Calu3 (cell line): ENCODE measurements at regions not wholly inside any gene's neighbourhood (a gene's known extent, or its start where the extent isn't known, plus 50 kb on each side); places are given as distances from the start of the nearest gene placed in this dataset.

ENCODE experiments used
- BruUV-seq: library from RNA; stranded (reverse); fragments of 400-500 nt; replicated peaks from 2 replicates; lab custom pipeline; 2021; lab: Mats Ljungman, UMichigan
- CTCF ChIA-PET: fragments of 300-600 bp; sonication (Branson Sonifier 250); formaldehyde crosslinking; loops from one replicate; lab custom pipeline; 2022; ENCODE audit warnings: antibody characterized with exemption; lab: Charles Lee
- DNase-seq: peaks from one replicate; pipeline ENCODE4 v3.0.0; 2022
- H3K27ac Mint-ChIP-seq: one replicate; pipeline ENCODE4 v1.8.0; 2022; ENCODE audit warnings: mixed read lengths; ENCODE audit not compliant: unreplicated experiment
- H3K27me3 Mint-ChIP-seq: one replicate; pipeline ENCODE4 v1.8.0; 2022; ENCODE audit warnings: mixed read lengths; ENCODE audit not compliant: unreplicated experiment
- H3K36me3 Mint-ChIP-seq: one replicate; pipeline ENCODE4 v1.8.0; 2022; ENCODE audit warnings: mild to moderate bottlenecking, moderate library complexity, mixed read lengths; ENCODE audit not compliant: insufficient read depth, unreplicated experiment
- H3K4me1 Mint-ChIP-seq: one replicate; pipeline ENCODE4 v1.8.0; 2022; ENCODE audit warnings: mild to moderate bottlenecking, low read depth, mixed read lengths; ENCODE audit not compliant: unreplicated experiment
- H3K4me3 Mint-ChIP-seq: one replicate; pipeline ENCODE4 v1.8.0; 2022; ENCODE audit warnings: mild to moderate bottlenecking, low read depth, moderate library complexity, mixed read lengths; ENCODE audit not compliant: unreplicated experiment
- H3K9me3 Mint-ChIP-seq: one replicate; pipeline ENCODE4 v1.8.0; 2022; ENCODE audit warnings: low read depth, mixed read lengths; ENCODE audit not compliant: unreplicated experiment
- CTCF ChIP-seq: fragments of 200-600 bp; IDR thresholded peaks from one replicate; pipeline ENCODE4 v1.8.0; 2022; ENCODE audit warnings: antibody characterized with exemption; ENCODE audit not compliant: unreplicated experiment
- intact Hi-C: fragments of 100-400 bp; cut with micrococcal nuclease; formaldehyde crosslinking; loops from one replicate; pipeline ENCODE4 v1.10.0; 2022; ENCODE audit not compliant: unreplicated experiment

DNA sequence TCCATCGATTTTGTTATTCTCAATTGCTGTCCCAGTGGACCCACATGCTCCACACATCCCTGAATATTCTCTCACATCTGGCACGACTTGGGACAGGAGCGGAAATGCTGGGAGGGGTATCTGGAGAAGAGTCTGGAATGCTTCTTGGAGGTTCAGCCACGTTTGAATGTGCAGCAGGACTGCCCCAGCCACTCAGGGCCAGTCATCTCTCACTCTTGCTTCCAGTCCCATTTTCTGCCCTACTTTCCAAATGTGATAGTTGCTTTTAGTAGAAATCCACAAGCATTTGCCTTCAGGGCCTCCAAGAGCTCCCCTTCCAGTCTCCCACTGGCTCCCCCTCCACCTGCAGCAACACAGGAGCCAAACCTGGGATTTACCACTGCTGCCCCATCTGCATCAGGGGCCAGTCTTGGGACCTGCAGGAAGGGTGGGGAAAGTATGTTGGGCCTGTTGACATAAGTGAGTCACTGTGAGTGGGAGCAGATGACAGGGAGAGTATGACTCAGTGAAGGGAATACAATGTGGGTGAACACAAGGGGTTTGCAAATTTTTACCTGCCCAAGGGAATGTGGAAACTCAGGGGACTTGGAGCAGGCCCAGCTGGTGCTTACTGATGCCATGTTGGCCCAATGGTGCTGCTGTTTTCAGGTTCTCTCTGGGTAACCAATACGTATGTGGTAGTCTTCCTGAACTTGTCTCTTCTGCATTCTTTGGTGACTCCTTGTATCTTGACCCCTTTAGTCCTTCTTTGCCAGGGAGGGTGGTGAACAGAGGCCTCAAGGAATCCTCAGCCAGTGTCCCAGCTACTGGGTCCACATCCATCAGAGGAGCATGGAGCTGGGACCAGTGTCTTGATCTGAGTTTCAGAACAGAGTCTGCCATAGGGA, 78.8 kb upstream of the CRHR1 start:
- H3K27ac Mint-ChIP-seq: peak overlapping the region; percentile 6
- CTCF ChIA-PET: interaction anchor here (1.1 kb wide), 1 partner anchor 12 kb away, joined by 3 read pairs; no protein-coding TSS in a partner anchor
- no peaks in the 10 kb centered on the region for H3K36me3 Mint-ChIP-seq
- H3K27me3 Mint-ChIP-seq: peaks cover 6% of the 10 kb centered on the region
- peaks cover 40% of the 10 kb centered on the region for H3K4me1 Mint-ChIP-seq
- peak; percentile 23 for TF ChIP-seq CTCF
- DNase-seq: peak; percentile 86
- H3K4me3 Mint-ChIP-seq: no peak overlapping the region
- peaks cover 5% of the 10 kb centered on the region for H3K9me3 Mint-ChIP-seq
- intact Hi-C loops: no loop called here
- BruUV-seq: no TSS peak

DNA sequence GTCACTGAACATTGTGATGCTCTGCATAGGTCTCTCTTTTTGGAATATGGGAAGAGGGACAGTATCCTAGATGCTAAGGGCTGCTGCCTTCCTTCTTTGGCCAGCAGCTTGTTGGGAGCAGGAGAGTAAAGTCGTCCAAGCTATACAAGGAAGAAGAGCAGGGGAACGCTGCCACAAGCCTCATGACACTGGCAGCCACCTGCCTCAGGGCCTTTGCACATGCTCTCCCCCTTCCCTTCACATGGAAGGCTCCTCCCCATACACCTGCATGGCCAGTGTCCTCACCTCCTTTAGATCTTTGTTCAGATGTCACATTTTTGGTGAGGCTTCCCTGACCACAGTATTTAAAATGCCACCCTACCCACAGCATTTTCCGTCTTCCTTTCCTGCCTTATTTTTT, 78.1 kb upstream of the CRHR1 start:
- Mint-ChIP-seq H3K4me1 (peaks cover 40% of the 10 kb centered on the region), H3K27ac (peak overlapping the region; percentile 6), H3K27me3 (no peaks in the 10 kb centered on the region), H3K36me3 (no peaks in the 10 kb centered on the region), H3K9me3 (peaks cover 5% of the 10 kb centered on the region), H3K4me3 (no peak overlapping the region)
- no TSS peak for BruUV-seq
- intact Hi-C loops: no loop called here
- TF ChIP-seq CTCF: no peak
- DNase-seq: no peak
- CTCF ChIA-PET: no interaction called here

DNA sequence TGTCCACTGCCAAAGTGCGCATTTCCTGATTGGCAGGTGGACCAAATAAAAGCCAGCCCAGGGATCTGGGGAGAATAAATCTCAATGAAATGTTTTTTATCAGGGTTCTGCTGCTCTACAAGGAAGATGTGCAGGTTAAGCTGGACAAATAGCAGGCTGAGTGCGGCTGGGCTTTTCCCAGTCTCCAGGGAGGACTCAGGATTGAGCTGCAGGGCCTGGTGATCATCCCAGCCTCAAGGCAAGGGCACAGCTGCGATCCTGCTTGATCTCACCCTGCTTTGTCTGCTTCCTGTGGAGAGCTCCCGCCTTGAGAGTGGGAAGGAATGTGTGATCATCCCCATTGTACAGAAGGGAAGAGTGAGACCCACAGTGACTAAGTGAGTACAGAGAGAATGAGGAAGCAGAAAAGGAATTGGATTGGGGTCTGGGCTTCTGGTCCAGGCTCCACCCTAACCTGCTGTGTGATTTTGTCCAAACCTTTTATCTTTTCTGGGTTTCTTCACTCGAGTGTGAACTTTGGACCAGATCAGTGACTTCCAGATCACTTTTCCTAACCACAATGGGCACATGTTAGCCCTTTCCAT, 75.3 kb upstream of the CRHR1 start:
- H3K9me3 Mint-ChIP-seq: peaks cover 5% of the 10 kb centered on the region
- no peak overlapping the region for H3K27ac Mint-ChIP-seq
- intact Hi-C loops: no loop called here
- no peak for DNase-seq
- H3K4me3 Mint-ChIP-seq: no peak overlapping the region
- no peak for TF ChIP-seq CTCF
- peaks cover 17% of the 10 kb centered on the region for H3K27me3 Mint-ChIP-seq
- H3K4me1 Mint-ChIP-seq: peaks cover 38% of the 10 kb centered on the region
- H3K36me3 Mint-ChIP-seq: no peaks in the 10 kb centered on the region
- CTCF ChIA-PET: interaction anchor here (0.6 kb wide), 1 partner anchor 336 kb away, joined by 3 read pairs; no protein-coding TSS in a partner anchor
- no TSS peak for BruUV-seq

GRCh38 chr17:45709728-45710288, 74.3 kb upstream of the CRHR1 start:
- no TSS peak for BruUV-seq
- intact Hi-C loops: no loop called here
- no peak overlapping the region for H3K27ac Mint-ChIP-seq
- H3K36me3 Mint-ChIP-seq: no peaks in the 10 kb centered on the region
- DNase-seq: no peak
- peaks cover 3% of the 10 kb centered on the region for H3K9me3 Mint-ChIP-seq
- H3K27me3 Mint-ChIP-seq: peaks cover 27% of the 10 kb centered on the region
- no peak overlapping the region for H3K4me3 Mint-ChIP-seq
- CTCF ChIA-PET: interaction anchor here (0.6 kb wide), 2 partner anchors 47 to 934 kb away, joined by 4 to 5 read pairs; no protein-coding TSS in a partner anchor
- H3K4me1 Mint-ChIP-seq: peaks cover 28% of the 10 kb centered on the region
- TF ChIP-seq CTCF: no peak
